Parathyroid adenoma (tissue), 2 donors: ENCODE measurements at regions not wholly inside any gene's neighbourhood (a gene's known extent, or its start where the extent isn't known, plus 50 kb on each side); places are given as distances from the start of the nearest gene placed in this dataset.
"Not testable (repeated sequence)": the region's sequence is repeated elsewhere in the genome, so short reads cannot be mapped to it uniquely, and the experiment has no call there.

Experiments
- H2AFZ ChIP-seq: fragments of 300-600 bp; sonication (generic); one replicate; pipeline ENCODE4 v1.7.0; 2017; ENCODE audit warnings: antibody characterized with exemption, mild to moderate bottlenecking
- H3K27ac ChIP-seq: fragments of 300-600 bp; sonication (generic); one replicate; pipeline ENCODE4 v1.7.0; 2017
- H3K27me3 ChIP-seq: fragments of 300-600 bp; sonication (generic); one replicate; pipeline ENCODE4 v1.7.0; 2017; ENCODE audit warnings: low read length; ENCODE audit not compliant: control insufficient read depth, insufficient read depth
- H3K36me3 ChIP-seq: fragments of 300-600 bp; sonication (generic); one replicate; pipeline ENCODE4 v1.7.0; 2017; ENCODE audit warnings: low read length; ENCODE audit not compliant: control insufficient read depth, insufficient read depth
- H3K4me1 ChIP-seq: fragments of 300-600 bp; sonication (generic); one replicate; pipeline ENCODE4 v1.7.0; 2017; ENCODE audit warnings: control low read depth
- H3K4me2 ChIP-seq: fragments of 300-600 bp; sonication (generic); one replicate; pipeline ENCODE4 v1.7.0; 2017; ENCODE audit warnings: low read length
- H3K4me3 ChIP-seq: fragments of 300-600 bp; sonication (generic); one replicate; pipeline ENCODE4 v1.7.0; 2017; ENCODE audit warnings: low read depth, low read length
- H3K79me2 ChIP-seq: fragments of 300-600 bp; sonication (generic); one replicate; pipeline ENCODE4 v1.7.0; 2017; ENCODE audit warnings: control low read depth
- H3K9ac ChIP-seq: fragments of 300-600 bp; sonication (generic); one replicate; pipeline ENCODE4 v1.7.0; 2017; ENCODE audit warnings: mild to moderate bottlenecking
- H3K9me3 ChIP-seq: fragments of 300-600 bp; sonication (generic); one replicate; pipeline ENCODE4 v1.7.0; 2017; ENCODE audit warnings: low read length; ENCODE audit not compliant: control insufficient read depth
- CTCF ChIP-seq: fragments of 300-600 bp; sonication (generic); IDR thresholded peaks from one replicate; pipeline ENCODE4 v1.7.0; 2017; ENCODE audit warnings: antibody characterized with exemption, mild to moderate bottlenecking
- donor health status: primary hyperparathyroidism.

- Histone ChIP-seq H3K4me2 (no peak overlapping the region), H3K79me2 (no peaks in the 10 kb centered on the region), H3K9me3 (no peaks in the 10 kb centered on the region), H2AFZ (no peak overlapping the region), H3K4me3 (no peak overlapping the region), H3K9ac (no peak overlapping the region), H3K4me1 (no peaks in the 10 kb centered on the region), H3K27ac (no peak overlapping the region), H3K36me3 (no peaks in the 10 kb centered on the region), H3K27me3 (no peaks in the 10 kb centered on the region)
- TF ChIP-seq CTCF = no peak
Observed at GRCh38 chr5:100646691-100647090, 111.5 kb downstream of the FAM174A start.

GRCh38 chr5:100647461-100648230 lies 112.5 kb downstream of the FAM174A start:
- TF ChIP-seq CTCF = no peak
- H3K4me2 ChIP-seq = no peak overlapping the region
- no peaks in the 10 kb centered on the region for H3K79me2 ChIP-seq
- H3K4me3 ChIP-seq = no peak overlapping the region
- H3K4me1 ChIP-seq = no peaks in the 10 kb centered on the region
- no peak overlapping the region for H3K9ac ChIP-seq
- H3K36me3 ChIP-seq = no peaks in the 10 kb centered on the region
- H2AFZ ChIP-seq = peak overlapping the region; percentile 63
- H3K9me3 ChIP-seq = no peaks in the 10 kb centered on the region
- H3K27ac ChIP-seq = no peak overlapping the region
- no peaks in the 10 kb centered on the region for H3K27me3 ChIP-seq

GRCh38 chr5:100654895-100655294 lies 119.7 kb downstream of the FAM174A start:
- Histone ChIP-seq H3K9ac (no peak overlapping the region), H2AFZ (no peak overlapping the region), H3K36me3 (no peaks in the 10 kb centered on the region), H3K27me3 (no peaks in the 10 kb centered on the region), H3K27ac (no peak overlapping the region), H3K4me3 (no peak overlapping the region), H3K4me1 (no peaks in the 10 kb centered on the region), H3K9me3 (no peaks in the 10 kb centered on the region), H3K79me2 (no peaks in the 10 kb centered on the region), H3K4me2 (no peak overlapping the region)
- TF ChIP-seq CTCF = no peak

GRCh38 chr5:100656771-100657170 lies 121.6 kb downstream of the FAM174A start:
- H3K9ac ChIP-seq, H3K36me3 ChIP-seq, H2AFZ ChIP-seq, H3K27ac ChIP-seq, H3K4me1 ChIP-seq, H3K27me3 ChIP-seq, H3K79me2 ChIP-seq, H3K9me3 ChIP-seq, H3K4me3 ChIP-seq, H3K4me2 ChIP-seq: not testable (repeated sequence)

GRCh38 chr5:100659080-100659795 lies 124.1 kb downstream of the FAM174A start:
- Histone ChIP-seq H3K27me3 (no peaks in the 10 kb centered on the region), H3K36me3 (no peaks in the 10 kb centered on the region), H2AFZ (no peak overlapping the region), H3K4me3 (no peak overlapping the region), H3K9me3 (no peaks in the 10 kb centered on the region), H3K4me1 (no peaks in the 10 kb centered on the region), H3K79me2 (no peaks in the 10 kb centered on the region), H3K9ac (no peak overlapping the region), H3K4me2 (no peak overlapping the region), H3K27ac (no peak overlapping the region)
- no peak for TF ChIP-seq CTCF
